NB4 (cell line): ENCODE measurements at regions not wholly inside any gene's neighbourhood (a gene's known extent, or its start where the extent isn't known, plus 50 kb on each side); places are given as distances from the start of the nearest gene placed in this dataset.

Experiments used
- DNase-seq: peaks from one replicate; pipeline ENCODE4 v3.0.0; 2010; ENCODE audit warnings: low read depth
- H3K4me3 ChIP-seq: one replicate; pipeline ENCODE4 v1.5.1; 2011; ENCODE audit warnings: mild to moderate bottlenecking, low read depth, low read length, moderate library complexity
- CTCF ChIP-seq: IDR thresholded peaks from one replicate; pipeline ENCODE4 v1.5.1; 2012; ENCODE audit warnings: low read depth, low read length
- MYC ChIP-seq: IDR thresholded peaks from 2 replicates; pipeline ENCODE4 v1.6.1; 2011; ENCODE audit warnings: low read depth, low read length
- POLR2A ChIP-seq: IDR thresholded peaks from 2 replicates; pipeline ENCODE4 v1.6.1; 2011; ENCODE audit warnings: mild to moderate bottlenecking; ENCODE audit not compliant: insufficient read length; ENCODE audit errors: extremely low read depth
- TF ChIP-seq, protein P1 (sequence below): IDR thresholded peaks from 2 replicates; pipeline ENCODE4 v1.6.1; 2011; ENCODE audit warnings: low read depth, low read length

DNA sequence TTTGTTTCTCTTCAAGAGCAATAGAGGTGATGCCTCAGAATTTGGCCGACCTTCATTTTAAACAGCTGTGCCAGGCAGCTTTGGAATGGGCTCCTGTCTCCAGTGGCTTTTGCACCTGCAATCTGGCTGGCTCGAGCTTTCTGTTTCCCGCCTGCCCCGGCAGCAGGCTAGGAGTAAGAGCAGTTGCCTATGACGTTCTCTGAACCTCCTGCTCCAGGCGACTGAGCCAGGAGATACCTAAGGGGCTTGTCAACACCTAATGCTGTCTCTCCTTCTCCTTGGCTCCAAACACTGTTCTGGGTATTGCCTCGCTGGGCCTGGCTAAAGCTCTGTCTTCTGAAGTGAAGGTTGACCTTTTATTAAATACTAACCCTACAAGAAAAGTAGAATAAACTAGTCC, 229.9 kb downstream of the LRRN1 start:
- TF ChIP-seq, protein P1, sequence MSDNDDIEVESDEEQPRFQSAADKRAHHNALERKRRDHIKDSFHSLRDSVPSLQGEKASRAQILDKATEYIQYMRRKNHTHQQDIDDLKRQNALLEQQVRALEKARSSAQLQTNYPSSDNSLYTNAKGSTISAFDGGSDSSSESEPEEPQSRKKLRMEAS: no peak
- no peak for TF ChIP-seq POLR2A
- no peak for DNase-seq
- H3K4me3 ChIP-seq: no peak overlapping the region

- DNase-seq: no peak
- no peak overlapping the region for H3K4me3 ChIP-seq
- TF ChIP-seq POLR2A: no peak
- TF ChIP-seq, protein P1: no peak
- no peak for TF ChIP-seq CTCF
- no peak for TF ChIP-seq MYC
Observed at GRCh38 chr3:4030624-4031023, 231.4 kb downstream of the LRRN1 start.

DNA sequence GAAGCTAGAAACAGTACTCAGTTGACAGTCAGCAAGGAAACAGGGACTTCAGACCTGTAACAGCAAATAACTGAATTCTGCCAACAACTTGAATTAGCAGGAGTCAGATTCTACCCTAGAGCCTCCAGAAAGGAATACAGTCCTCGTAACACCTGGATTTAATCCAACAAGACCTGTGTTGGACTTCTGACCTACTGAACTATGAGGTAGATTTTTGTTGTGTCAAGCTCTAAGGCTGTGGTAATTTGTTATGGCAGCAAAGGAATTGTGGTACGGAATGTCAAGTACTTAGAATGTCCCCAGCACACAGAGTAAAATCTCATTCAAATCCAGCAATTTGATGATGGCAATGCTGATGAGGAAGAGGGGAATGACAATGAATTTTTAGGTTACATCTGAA, 234.1 kb downstream of the LRRN1 start:
- no peak overlapping the region for H3K4me3 ChIP-seq
- no peak for DNase-seq

DNA sequence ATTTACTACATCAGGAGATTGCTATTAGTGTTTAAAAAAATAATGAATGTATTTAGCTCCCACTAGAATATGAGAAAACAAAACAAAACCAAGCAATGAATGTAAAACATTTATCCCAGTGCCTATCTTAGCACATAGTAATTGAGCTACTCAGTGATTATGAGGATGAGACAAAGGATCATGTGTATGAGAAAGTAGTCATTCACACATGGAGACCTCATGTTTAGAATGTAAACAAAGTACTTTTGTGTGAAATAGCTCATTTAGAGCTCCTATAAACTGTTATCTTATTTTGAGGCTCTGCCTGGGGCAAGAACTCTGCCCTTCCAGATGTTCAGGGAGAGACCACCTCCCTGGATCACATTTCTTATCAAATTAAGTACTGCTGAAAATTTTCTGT, 236.8 kb downstream of the LRRN1 start:
- TF ChIP-seq, protein P1: no peak
- TF ChIP-seq MYC: no peak
- TF ChIP-seq CTCF: no peak
- TF ChIP-seq POLR2A: no peak
- H3K4me3 ChIP-seq: no peak overlapping the region
- no peak for DNase-seq

More for the DNA sequence above, 234.1 kb downstream of the LRRN1 start:
- no peak for TF ChIP-seq POLR2A
- no peak for TF ChIP-seq MYC
- TF ChIP-seq, protein P1: no peak
- TF ChIP-seq CTCF: no peak

DNA sequence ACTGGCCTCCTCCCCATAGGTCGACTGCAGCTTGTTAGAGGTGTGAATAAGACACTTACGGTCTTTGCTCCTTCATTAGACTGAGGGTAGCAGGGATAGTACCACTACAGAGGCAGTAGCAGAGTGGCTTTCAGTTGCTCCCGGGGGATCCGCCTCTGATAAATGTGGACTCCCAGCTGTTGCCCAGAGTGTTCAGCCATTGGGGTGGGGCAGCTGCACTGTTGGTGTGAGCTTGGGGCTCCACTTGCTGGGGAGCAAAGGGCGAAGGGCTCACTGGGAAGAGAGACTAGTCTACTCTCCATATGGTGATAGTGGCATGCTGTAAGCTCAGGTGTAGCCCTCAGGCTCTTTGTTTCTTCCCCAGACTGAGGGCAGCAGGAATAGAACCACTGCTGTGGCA, 239.1 kb downstream of the LRRN1 start:
- H3K4me3 ChIP-seq: no peak overlapping the region
- DNase-seq: no peak
- no peak for TF ChIP-seq POLR2A
- TF ChIP-seq, protein P1: no peak
- no peak for TF ChIP-seq CTCF
- no peak for TF ChIP-seq MYC

- DNase-seq: no peak
- TF ChIP-seq POLR2A (no peak), CTCF (no peak), MYC (no peak)
- TF ChIP-seq, protein P1: no peak
- H3K4me3 ChIP-seq: no peak overlapping the region
Observed at GRCh38 chr3:4042070-4042469, 242.8 kb downstream of the LRRN1 start.
